ENCODE measurements at regions not wholly inside any gene's neighbourhood (a gene's known extent, or its start where the extent isn't known, plus 50 kb on each side); places are given as distances from the start of the nearest gene placed in this dataset.

DNA sequence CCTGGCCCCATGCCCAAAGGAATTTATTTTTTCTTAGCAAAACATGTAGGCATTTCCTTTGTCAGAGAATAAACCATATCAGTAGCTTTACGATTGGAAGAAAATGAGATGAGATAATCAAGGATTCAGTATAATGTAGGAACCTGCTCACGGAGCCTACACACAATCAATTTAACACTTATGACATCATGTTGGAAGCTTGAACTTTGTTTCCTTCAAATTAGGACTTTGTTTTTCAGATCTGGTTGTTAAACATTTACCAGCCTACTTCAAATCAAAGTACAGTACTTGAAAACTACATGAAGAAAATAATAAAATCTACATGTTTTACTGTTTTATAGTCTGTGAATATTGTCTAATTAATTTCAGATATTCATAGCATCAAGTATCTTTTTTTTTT, 639.0 kb upstream of the ATXN8OS start:
- TF ChIP-seq, protein P1, sequence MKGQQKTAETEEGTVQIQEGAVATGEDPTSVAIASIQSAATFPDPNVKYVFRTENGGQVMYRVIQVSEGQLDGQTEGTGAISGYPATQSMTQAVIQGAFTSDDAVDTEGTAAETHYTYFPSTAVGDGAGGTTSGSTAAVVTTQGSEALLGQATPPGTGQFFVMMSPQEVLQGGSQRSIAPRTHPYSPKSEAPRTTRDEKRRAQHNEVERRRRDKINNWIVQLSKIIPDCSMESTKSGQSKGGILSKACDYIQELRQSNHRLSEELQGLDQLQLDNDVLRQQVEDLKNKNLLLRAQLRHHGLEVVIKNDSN (IDR thresholded peaks at IDR 0.05; ENCODE audit: borderline replicate concordance, low read depth) = no peak
- TF ChIP-seq, protein P2, sequence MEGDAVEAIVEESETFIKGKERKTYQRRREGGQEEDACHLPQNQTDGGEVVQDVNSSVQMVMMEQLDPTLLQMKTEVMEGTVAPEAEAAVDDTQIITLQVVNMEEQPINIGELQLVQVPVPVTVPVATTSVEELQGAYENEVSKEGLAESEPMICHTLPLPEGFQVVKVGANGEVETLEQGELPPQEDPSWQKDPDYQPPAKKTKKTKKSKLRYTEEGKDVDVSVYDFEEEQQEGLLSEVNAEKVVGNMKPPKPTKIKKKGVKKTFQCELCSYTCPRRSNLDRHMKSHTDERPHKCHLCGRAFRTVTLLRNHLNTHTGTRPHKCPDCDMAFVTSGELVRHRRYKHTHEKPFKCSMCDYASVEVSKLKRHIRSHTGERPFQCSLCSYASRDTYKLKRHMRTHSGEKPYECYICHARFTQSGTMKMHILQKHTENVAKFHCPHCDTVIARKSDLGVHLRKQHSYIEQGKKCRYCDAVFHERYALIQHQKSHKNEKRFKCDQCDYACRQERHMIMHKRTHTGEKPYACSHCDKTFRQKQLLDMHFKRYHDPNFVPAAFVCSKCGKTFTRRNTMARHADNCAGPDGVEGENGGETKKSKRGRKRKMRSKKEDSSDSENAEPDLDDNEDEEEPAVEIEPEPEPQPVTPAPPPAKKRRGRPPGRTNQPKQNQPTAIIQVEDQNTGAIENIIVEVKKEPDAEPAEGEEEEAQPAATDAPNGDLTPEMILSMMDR (IDR thresholded peaks at IDR 0.05) = no peak
- TF ChIP-seq EP300 (IDR thresholded peaks at IDR 0.05; ENCODE audit: borderline replicate concordance in 1 of 2, low read depth in 1 of 2, low read length in 1 of 2) = no peak
- TF ChIP-seq POLR2AphosphoS5 (IDR thresholded peaks at IDR 0.05; ENCODE audit: low read depth, low read length) = no peak
- TF ChIP-seq YY1 (IDR thresholded peaks at IDR 0.05; ENCODE audit: low read depth) = no peak
- TF ChIP-seq CHD2 (IDR thresholded peaks at IDR 0.05; ENCODE audit: low read length, partially characterized antibody) = no peak
- no peak for TF ChIP-seq GATA2 (CRISPR knock-in tag; IDR thresholded peaks at IDR 0.05)
- TF ChIP-seq, protein P3, sequence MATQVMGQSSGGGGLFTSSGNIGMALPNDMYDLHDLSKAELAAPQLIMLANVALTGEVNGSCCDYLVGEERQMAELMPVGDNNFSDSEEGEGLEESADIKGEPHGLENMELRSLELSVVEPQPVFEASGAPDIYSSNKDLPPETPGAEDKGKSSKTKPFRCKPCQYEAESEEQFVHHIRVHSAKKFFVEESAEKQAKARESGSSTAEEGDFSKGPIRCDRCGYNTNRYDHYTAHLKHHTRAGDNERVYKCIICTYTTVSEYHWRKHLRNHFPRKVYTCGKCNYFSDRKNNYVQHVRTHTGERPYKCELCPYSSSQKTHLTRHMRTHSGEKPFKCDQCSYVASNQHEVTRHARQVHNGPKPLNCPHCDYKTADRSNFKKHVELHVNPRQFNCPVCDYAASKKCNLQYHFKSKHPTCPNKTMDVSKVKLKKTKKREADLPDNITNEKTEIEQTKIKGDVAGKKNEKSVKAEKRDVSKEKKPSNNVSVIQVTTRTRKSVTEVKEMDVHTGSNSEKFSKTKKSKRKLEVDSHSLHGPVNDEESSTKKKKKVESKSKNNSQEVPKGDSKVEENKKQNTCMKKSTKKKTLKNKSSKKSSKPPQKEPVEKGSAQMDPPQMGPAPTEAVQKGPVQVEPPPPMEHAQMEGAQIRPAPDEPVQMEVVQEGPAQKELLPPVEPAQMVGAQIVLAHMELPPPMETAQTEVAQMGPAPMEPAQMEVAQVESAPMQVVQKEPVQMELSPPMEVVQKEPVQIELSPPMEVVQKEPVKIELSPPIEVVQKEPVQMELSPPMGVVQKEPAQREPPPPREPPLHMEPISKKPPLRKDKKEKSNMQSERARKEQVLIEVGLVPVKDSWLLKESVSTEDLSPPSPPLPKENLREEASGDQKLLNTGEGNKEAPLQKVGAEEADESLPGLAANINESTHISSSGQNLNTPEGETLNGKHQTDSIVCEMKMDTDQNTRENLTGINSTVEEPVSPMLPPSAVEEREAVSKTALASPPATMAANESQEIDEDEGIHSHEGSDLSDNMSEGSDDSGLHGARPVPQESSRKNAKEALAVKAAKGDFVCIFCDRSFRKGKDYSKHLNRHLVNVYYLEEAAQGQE (IDR thresholded peaks at IDR 0.05; ENCODE audit: low read depth, low read length) = no peak
- TF ChIP-seq, protein P4, sequence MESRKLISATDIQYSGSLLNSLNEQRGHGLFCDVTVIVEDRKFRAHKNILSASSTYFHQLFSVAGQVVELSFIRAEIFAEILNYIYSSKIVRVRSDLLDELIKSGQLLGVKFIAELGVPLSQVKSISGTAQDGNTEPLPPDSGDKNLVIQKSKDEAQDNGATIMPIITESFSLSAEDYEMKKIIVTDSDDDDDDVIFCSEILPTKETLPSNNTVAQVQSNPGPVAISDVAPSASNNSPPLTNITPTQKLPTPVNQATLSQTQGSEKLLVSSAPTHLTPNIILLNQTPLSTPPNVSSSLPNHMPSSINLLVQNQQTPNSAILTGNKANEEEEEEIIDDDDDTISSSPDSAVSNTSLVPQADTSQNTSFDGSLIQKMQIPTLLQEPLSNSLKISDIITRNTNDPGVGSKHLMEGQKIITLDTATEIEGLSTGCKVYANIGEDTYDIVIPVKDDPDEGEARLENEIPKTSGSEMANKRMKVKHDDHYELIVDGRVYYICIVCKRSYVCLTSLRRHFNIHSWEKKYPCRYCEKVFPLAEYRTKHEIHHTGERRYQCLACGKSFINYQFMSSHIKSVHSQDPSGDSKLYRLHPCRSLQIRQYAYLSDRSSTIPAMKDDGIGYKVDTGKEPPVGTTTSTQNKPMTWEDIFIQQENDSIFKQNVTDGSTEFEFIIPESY (IDR thresholded peaks at IDR 0.05; ENCODE audit: borderline replicate concordance, low read depth) = no peak
- TF ChIP-seq TAF1 (IDR thresholded peaks at IDR 0.05; ENCODE audit: borderline replicate concordance, low read depth, low read length) = no peak
- TF ChIP-seq, protein P5, sequence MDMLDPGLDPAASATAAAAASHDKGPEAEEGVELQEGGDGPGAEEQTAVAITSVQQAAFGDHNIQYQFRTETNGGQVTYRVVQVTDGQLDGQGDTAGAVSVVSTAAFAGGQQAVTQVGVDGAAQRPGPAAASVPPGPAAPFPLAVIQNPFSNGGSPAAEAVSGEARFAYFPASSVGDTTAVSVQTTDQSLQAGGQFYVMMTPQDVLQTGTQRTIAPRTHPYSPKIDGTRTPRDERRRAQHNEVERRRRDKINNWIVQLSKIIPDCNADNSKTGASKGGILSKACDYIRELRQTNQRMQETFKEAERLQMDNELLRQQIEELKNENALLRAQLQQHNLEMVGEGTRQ (IDR thresholded peaks at IDR 0.05; ENCODE audit: borderline replicate concordance, low read depth, low read length) = no peak

All from SK-N-SH (cell line).